Type B pancreatic cell (in vitro differentiated cells): ENCODE measurements at regions not wholly inside any gene's neighbourhood (a gene's known extent, or its start where the extent isn't known, plus 50 kb on each side); places are given as distances from the start of the nearest gene placed in this dataset.

Source experiments
- DNase-seq: peaks from one replicate; pipeline ENCODE4 v3.0.0; 2021; ENCODE audit warnings: mixed read lengths; ENCODE audit not compliant: unreplicated experiment; ENCODE audit errors: extremely low spot score
- H3K27ac Mint-ChIP-seq: 2 replicates; pipeline ENCODE4 v1.8.0; 2021; ENCODE audit warnings: mild to moderate bottlenecking, mixed read lengths
- H3K27me3 Mint-ChIP-seq: 2 replicates; pipeline ENCODE4 v1.8.0; 2021; ENCODE audit warnings: mixed read lengths
- H3K36me3 Mint-ChIP-seq: 2 replicates; pipeline ENCODE4 v1.8.0; 2021; ENCODE audit warnings: mixed read lengths
- H3K4me1 Mint-ChIP-seq: one replicate; pipeline ENCODE4 v1.8.0; 2021; ENCODE audit warnings: mixed read lengths; ENCODE audit not compliant: unreplicated experiment
- H3K4me3 Mint-ChIP-seq: 2 replicates; pipeline ENCODE4 v1.8.0; 2021; ENCODE audit warnings: mild to moderate bottlenecking, mixed read lengths
- H3K9me3 Mint-ChIP-seq: 2 replicates; pipeline ENCODE4 v1.8.0; 2021; ENCODE audit warnings: mixed read lengths
- TF ChIP-seq, protein P1 (sequence below): fragments of 200-600 bp; sonication (generic); conservative IDR thresholded peaks from 2 replicates; pipeline ENCODE4 v1.5.0; 2021; ENCODE audit warnings: antibody characterized with exemption, mild to moderate bottlenecking

DNA sequence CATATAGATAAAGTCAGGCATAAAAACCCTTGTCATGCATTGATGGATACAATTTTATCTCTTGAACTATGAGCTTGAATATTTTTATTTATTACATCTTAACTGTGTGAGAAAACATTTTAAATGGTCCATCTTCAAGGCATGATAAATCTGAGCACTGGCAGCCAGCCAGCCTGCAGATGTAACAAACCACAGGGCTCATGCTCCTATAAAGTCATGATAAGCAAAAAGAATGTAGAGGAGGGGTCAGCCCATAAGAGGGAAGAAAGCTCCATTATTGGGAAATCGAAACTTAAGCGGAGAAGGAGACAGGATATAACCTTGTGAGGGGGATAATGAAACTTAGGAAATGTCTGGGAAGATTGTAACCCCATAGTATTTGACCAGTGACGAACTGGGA lies 839.0 kb downstream of the LRRIQ3 start:
- Mint-ChIP-seq H3K9me3 (no peaks in the 10 kb centered on the region), H3K4me1 (no peaks in the 10 kb centered on the region), H3K27ac (no peak overlapping the region), H3K36me3 (no peaks in the 10 kb centered on the region), H3K27me3 (no peaks in the 10 kb centered on the region), H3K4me3 (no peak overlapping the region)
- TF ChIP-seq, protein P1, sequence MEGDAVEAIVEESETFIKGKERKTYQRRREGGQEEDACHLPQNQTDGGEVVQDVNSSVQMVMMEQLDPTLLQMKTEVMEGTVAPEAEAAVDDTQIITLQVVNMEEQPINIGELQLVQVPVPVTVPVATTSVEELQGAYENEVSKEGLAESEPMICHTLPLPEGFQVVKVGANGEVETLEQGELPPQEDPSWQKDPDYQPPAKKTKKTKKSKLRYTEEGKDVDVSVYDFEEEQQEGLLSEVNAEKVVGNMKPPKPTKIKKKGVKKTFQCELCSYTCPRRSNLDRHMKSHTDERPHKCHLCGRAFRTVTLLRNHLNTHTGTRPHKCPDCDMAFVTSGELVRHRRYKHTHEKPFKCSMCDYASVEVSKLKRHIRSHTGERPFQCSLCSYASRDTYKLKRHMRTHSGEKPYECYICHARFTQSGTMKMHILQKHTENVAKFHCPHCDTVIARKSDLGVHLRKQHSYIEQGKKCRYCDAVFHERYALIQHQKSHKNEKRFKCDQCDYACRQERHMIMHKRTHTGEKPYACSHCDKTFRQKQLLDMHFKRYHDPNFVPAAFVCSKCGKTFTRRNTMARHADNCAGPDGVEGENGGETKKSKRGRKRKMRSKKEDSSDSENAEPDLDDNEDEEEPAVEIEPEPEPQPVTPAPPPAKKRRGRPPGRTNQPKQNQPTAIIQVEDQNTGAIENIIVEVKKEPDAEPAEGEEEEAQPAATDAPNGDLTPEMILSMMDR = no peak
- no peak for DNase-seq

DNA sequence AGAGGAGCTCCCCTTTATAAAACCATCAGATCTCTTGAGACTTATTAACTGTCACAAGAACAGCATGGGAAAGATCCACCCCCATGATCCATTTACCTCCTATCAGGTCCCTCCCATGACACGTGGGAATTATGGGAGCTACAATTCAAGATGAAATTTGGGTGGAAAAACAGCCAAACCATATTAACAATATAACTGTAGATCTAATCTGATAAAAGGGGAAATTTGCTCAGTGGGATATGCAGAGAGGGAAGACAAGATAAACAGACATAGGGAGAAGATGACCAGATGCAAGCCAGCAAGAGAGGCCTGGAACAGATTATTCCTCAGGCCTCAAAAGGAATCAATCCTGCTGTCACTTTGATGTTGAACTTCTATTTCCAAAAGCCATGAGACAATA lies 841.5 kb downstream of the LRRIQ3 start:
- Mint-ChIP-seq H3K36me3 (no peaks in the 10 kb centered on the region), H3K27ac (no peak overlapping the region), H3K9me3 (no peaks in the 10 kb centered on the region), H3K4me1 (no peaks in the 10 kb centered on the region), H3K27me3 (no peaks in the 10 kb centered on the region), H3K4me3 (no peak overlapping the region)
- DNase-seq = no peak
- TF ChIP-seq, protein P1 = no peak

DNA sequence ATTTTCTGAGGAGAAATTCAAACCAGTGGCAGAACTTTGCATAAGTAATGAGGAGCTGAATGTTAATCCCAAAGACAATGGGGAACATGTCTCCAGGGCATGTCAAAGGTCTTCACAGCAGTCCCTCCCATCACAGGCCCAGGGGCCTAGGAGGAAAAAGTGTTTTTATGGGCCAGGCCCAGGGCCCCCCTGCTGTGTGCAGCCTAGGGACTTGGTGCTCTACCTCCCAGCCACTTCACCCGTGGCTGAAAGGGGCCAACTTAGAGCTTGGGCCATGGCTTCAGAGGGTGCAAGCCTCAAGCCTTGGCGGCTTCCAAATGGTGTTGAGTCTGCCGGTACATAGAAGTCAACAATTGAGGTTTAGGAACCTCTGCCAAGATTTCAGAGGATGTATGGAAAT lies 854.0 kb downstream of the LRRIQ3 start:
- no peaks in the 10 kb centered on the region for H3K27me3 Mint-ChIP-seq
- H3K36me3 Mint-ChIP-seq = no peaks in the 10 kb centered on the region
- H3K27ac Mint-ChIP-seq = no peak overlapping the region
- H3K4me3 Mint-ChIP-seq = no peak overlapping the region
- H3K9me3 Mint-ChIP-seq = no peaks in the 10 kb centered on the region
- no peak for DNase-seq
- TF ChIP-seq, protein P1 = no peak
- no peaks in the 10 kb centered on the region for H3K4me1 Mint-ChIP-seq

DNA sequence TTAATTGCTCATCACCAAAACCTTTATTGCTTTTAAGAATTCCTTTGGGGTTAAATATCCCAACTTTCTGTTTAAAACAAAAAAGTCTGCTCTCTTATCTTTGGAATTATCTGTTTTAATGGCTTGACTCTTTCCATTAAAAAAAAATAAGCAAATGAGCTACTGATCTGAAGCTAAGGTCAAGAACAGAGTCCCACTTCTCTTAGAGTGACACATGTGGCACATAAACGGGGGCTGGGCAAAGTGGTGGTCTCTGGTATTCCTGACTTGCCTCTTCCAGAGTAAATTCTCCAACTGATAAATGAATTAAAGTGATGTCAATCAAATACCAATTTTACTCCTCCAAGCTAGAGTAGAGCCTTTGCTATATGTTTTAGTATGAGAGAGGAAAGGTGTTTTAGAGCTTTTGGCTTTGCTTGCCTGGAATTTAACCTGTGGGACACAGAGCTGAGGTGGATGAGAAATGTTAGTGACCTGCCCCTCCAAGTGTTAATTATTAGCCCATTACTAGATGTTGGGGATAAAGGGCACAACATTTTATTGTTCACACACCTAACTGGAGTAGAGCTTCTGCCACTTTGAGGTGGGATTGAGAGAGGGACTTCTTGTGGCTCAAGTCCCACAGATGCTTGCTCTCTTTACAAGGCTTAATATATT lies 864.0 kb downstream of the LRRIQ3 start:
- no peak for DNase-seq
- no peaks in the 10 kb centered on the region for H3K36me3 Mint-ChIP-seq
- no peak overlapping the region for H3K27ac Mint-ChIP-seq

DNA sequence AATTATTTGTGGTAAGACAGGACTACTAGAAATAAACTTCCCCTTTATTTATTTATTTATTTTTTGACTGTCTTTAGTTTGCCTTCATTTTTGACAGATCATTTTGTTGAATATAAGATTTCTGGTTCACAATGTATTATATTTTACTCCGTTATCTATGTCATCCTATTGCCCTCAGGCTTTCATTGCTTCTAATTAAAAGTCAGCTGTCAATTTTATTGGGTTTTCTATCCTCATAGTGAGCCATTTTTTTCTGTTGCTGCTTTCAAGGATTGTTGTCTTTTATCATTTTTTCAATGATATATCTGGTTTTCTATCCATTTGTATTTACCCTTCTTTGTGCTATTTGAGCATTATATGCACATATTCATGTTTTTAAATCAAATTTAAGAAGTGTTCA lies 866.2 kb downstream of the LRRIQ3 start:
- Mint-ChIP-seq H3K9me3 (no peaks in the 10 kb centered on the region), H3K4me3 (no peak overlapping the region), H3K27ac (no peak overlapping the region), H3K27me3 (no peaks in the 10 kb centered on the region), H3K4me1 (no peaks in the 10 kb centered on the region), H3K36me3 (no peaks in the 10 kb centered on the region)
- TF ChIP-seq, protein P1 = no peak
- DNase-seq = no peak

More for the DNA sequence above, 864.0 kb downstream of the LRRIQ3 start:
- Mint-ChIP-seq H3K27me3 (no peaks in the 10 kb centered on the region), H3K4me1 (no peaks in the 10 kb centered on the region), H3K4me3 (no peak overlapping the region), H3K9me3 (no peaks in the 10 kb centered on the region)
- TF ChIP-seq, protein P1 = no peak

DNA sequence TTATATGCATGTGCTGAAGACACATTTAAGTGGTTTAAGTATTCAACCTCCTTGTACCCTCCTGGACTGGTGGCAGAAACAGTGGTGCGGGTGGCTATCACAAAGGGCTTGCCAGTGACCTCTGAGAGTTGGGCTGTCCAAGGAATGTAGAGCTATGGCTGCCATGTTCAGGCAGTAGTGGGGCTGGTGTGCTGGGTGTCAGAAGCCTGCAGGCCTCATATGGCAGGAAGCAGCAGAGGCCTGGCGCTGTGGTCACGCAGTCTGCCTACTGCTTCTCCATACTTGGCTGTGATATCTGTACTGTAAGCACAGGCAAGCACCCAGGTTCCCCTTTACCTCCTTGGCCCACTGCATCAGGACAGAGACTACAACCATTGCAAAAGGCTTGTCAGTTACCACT lies 870.0 kb downstream of the LRRIQ3 start:
- Mint-ChIP-seq H3K27me3 (no peaks in the 10 kb centered on the region), H3K4me3 (no peak overlapping the region), H3K9me3 (no peaks in the 10 kb centered on the region), H3K36me3 (no peaks in the 10 kb centered on the region), H3K27ac (no peak overlapping the region), H3K4me1 (no peaks in the 10 kb centered on the region)
- DNase-seq = no peak
- TF ChIP-seq, protein P1 = no peak
